ENCODE measurements at regions not wholly inside any gene's neighbourhood (a gene's known extent, or its start where the extent isn't known, plus 50 kb on each side); places are given as distances from the start of the nearest gene placed in this dataset.
"Not testable (repeated sequence)": the region's sequence is repeated elsewhere in the genome, so short reads cannot be mapped to it uniquely, and the experiment has no call there.

- H3K4me1 ChIP-seq (ENCODE audit: control insufficient read depth in 1 of 2, insufficient read depth in 2 of 2, low read length in 2 of 2), result no peaks in the 10 kb centered on the region
- no peaks in the 10 kb centered on the region for H3K36me3 ChIP-seq (ENCODE audit: control insufficient read depth in 1 of 2, insufficient read depth in 2 of 2, low read length in 2 of 2)
- no peak overlapping the region for H3K27ac ChIP-seq (ENCODE audit: low read length)
- H3K4me3 ChIP-seq (ENCODE audit: low read depth in 1 of 2, low read length in 2 of 2), result no peak overlapping the region
- H3K9me3 ChIP-seq (ENCODE audit: control insufficient read depth in 1 of 2, low read length in 2 of 2), result no peaks in the 10 kb centered on the region
- H3K27me3 ChIP-seq (ENCODE audit: low read depth, low read length), result no peaks in the 10 kb centered on the region
Observed at GRCh38 chr14:54010981-54011380, 54.4 kb upstream of the BMP4 start.

GRCh38 chr14:54023027-54023426 is 66.4 kb upstream of the BMP4 start:
- Histone ChIP-seq H3K4me1 (ENCODE audit: control insufficient read depth in 1 of 2, insufficient read depth in 2 of 2, low read length in 2 of 2) (no peaks in the 10 kb centered on the region), H3K4me3 (ENCODE audit: low read depth in 1 of 2, low read length in 2 of 2) (no peak overlapping the region), H3K27ac (ENCODE audit: low read length) (no peak overlapping the region), H3K27me3 (ENCODE audit: low read depth, low read length) (no peaks in the 10 kb centered on the region), H3K36me3 (ENCODE audit: control insufficient read depth in 1 of 2, insufficient read depth in 2 of 2, low read length in 2 of 2) (no peaks in the 10 kb centered on the region), H3K9me3 (ENCODE audit: control insufficient read depth in 1 of 2, low read length in 2 of 2) (peaks cover 0 to 7% of the 10 kb centered on the region in 2 donors)

GRCh38 chr14:54025661-54026060 is 69.0 kb upstream of the BMP4 start:
- H3K4me3 ChIP-seq (ENCODE audit: low read depth in 1 of 2, low read length in 2 of 2), result no peak overlapping the region
- H3K36me3 ChIP-seq (ENCODE audit: control insufficient read depth in 1 of 2, insufficient read depth in 2 of 2, low read length in 2 of 2), result no peaks in the 10 kb centered on the region
- no peak overlapping the region for H3K27ac ChIP-seq (ENCODE audit: low read length)
- peaks cover 0 to 4% of the 10 kb centered on the region in 2 donors for H3K9me3 ChIP-seq (ENCODE audit: control insufficient read depth in 1 of 2, low read length in 2 of 2)
- H3K4me1 ChIP-seq (ENCODE audit: control insufficient read depth in 1 of 2, insufficient read depth in 2 of 2, low read length in 2 of 2), result no peaks in the 10 kb centered on the region
- no peaks in the 10 kb centered on the region for H3K27me3 ChIP-seq (ENCODE audit: low read depth, low read length)

DNA sequence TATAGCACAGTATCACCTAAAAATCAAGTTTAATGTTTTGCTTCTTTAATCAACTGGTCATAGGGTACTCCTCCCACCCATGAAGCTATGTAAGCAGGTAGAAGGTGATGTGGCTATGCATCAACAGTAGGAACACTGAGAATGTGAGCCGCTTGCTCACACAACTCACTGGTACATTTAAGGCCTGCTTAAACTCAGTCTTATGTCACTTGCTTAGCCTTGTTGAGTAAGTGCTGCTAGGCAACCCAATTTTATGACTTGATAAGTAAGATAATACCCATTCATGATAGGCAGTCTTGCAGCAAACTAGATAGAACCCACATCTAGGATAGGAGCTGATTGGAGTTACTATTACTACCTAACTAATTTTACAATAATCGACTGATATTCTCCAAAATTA is 70.0 kb upstream of the BMP4 start:
- Histone ChIP-seq H3K36me3 (ENCODE audit: control insufficient read depth in 1 of 2, insufficient read depth in 2 of 2, low read length in 2 of 2) (no peaks in the 10 kb centered on the region), H3K4me1 (ENCODE audit: control insufficient read depth in 1 of 2, insufficient read depth in 2 of 2, low read length in 2 of 2) (no peaks in the 10 kb centered on the region), H3K9me3 (ENCODE audit: control insufficient read depth in 1 of 2, low read length in 2 of 2) (peaks cover 0 to 4% of the 10 kb centered on the region in 2 donors), H3K27ac (ENCODE audit: low read length) (no peak overlapping the region), H3K27me3 (ENCODE audit: low read depth, low read length) (no peaks in the 10 kb centered on the region), H3K4me3 (ENCODE audit: low read depth in 1 of 2, low read length in 2 of 2) (no peak overlapping the region)

DNA sequence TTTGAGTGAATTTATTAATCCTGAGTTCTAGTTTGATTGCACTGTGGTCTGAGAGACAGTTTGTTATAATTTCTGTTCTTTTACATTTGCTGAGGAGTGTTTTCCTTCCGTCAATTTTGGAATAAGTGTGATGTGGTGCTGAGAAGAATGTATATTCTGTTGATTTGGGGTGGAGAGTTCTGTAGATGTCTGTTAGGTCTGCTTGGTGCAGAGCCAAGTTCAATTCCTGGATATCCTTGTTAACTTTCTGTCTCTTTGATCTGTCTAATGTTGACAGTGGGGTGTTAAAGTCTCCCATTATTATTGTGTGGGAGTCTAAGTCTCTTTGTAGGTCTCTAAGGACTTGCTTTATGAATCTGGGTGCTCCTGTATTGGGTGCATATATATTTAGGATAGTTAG is 74.4 kb upstream of the BMP4 start:
- H3K36me3 ChIP-seq (ENCODE audit: control insufficient read depth in 1 of 2, insufficient read depth in 2 of 2, low read length in 2 of 2); H3K4me1 ChIP-seq (ENCODE audit: control insufficient read depth in 1 of 2, insufficient read depth in 2 of 2, low read length in 2 of 2); H3K27ac ChIP-seq (ENCODE audit: low read length); H3K27me3 ChIP-seq (ENCODE audit: low read depth, low read length); H3K4me3 ChIP-seq (ENCODE audit: low read depth in 1 of 2, low read length in 2 of 2); H3K9me3 ChIP-seq (ENCODE audit: control insufficient read depth in 1 of 2, low read length in 2 of 2): not testable (repeated sequence)

DNA sequence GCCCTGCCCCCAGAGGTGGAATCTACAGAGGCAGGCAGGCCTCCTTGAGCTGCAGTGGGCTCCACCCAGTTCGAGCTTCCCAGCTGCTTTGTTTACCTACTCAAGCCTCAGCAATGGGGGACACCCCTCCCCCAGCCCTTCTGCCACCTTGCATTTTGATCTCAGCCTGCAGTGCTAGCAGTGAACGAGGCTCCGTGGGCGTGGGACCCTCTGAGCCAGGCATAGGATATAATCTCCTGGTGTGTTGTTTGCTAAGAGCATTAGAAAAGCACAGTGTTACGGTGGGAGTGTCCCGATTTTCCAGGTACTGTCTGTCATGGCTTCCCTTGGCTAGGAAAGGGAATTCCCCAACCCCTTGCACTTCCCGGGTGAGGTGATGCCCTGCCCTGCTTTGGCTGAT is 76.7 kb upstream of the BMP4 start:
- not testable (repeated sequence) for H3K27ac ChIP-seq (ENCODE audit: low read length); H3K4me3 ChIP-seq (ENCODE audit: low read depth in 1 of 2, low read length in 2 of 2); H3K36me3 ChIP-seq (ENCODE audit: control insufficient read depth in 1 of 2, insufficient read depth in 2 of 2, low read length in 2 of 2); H3K4me1 ChIP-seq (ENCODE audit: control insufficient read depth in 1 of 2, insufficient read depth in 2 of 2, low read length in 2 of 2); H3K9me3 ChIP-seq (ENCODE audit: control insufficient read depth in 1 of 2, low read length in 2 of 2); H3K27me3 ChIP-seq (ENCODE audit: low read depth, low read length)

- Histone ChIP-seq H3K9me3 (ENCODE audit: control insufficient read depth in 1 of 2, low read length in 2 of 2) (peaks cover 0 to 3% of the 10 kb centered on the region in 2 donors), H3K4me1 (ENCODE audit: control insufficient read depth in 1 of 2, insufficient read depth in 2 of 2, low read length in 2 of 2) (no peaks in the 10 kb centered on the region), H3K36me3 (ENCODE audit: control insufficient read depth in 1 of 2, insufficient read depth in 2 of 2, low read length in 2 of 2) (no peaks in the 10 kb centered on the region), H3K27ac (ENCODE audit: low read length) (no peak overlapping the region), H3K4me3 (ENCODE audit: low read depth in 1 of 2, low read length in 2 of 2) (no peak overlapping the region), H3K27me3 (ENCODE audit: low read depth, low read length) (no peaks in the 10 kb centered on the region)
Observed at GRCh38 chr14:54038724-54039123, 82.1 kb upstream of the BMP4 start.

- no peaks in the 10 kb centered on the region for H3K27me3 ChIP-seq (ENCODE audit: low read depth, low read length)
- peaks cover 0 to 3% of the 10 kb centered on the region in 2 donors for H3K9me3 ChIP-seq (ENCODE audit: control insufficient read depth in 1 of 2, low read length in 2 of 2)
- no peaks in the 10 kb centered on the region for H3K36me3 ChIP-seq (ENCODE audit: control insufficient read depth in 1 of 2, insufficient read depth in 2 of 2, low read length in 2 of 2)
Observed at GRCh38 chr14:54039311-54039710, 82.7 kb upstream of the BMP4 start.

DNA sequence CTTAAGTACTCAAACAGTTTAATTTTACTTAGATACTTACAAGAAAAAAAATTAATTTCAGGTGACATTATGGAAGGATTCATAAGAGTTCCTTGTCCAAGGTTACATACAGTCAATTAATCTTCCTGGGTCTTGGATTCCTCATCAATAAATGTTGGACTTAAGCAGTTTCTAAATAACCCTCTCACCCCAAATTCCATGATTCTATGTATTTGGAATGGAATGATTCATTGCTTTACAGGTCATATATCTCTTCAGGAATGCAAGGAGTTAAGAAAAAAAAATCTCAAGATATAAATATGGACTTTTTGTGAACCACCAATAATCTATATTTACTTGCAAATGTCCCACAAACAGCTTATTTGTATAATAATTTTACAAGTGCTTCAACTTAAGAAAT is 84.2 kb upstream of the BMP4 start:
- Histone ChIP-seq H3K27me3 (ENCODE audit: low read depth, low read length) (no peaks in the 10 kb centered on the region), H3K27ac (ENCODE audit: low read length) (no peak overlapping the region), H3K9me3 (ENCODE audit: control insufficient read depth in 1 of 2, low read length in 2 of 2) (peaks cover 0 to 2% of the 10 kb centered on the region in 2 donors), H3K36me3 (ENCODE audit: control insufficient read depth in 1 of 2, insufficient read depth in 2 of 2, low read length in 2 of 2) (no peaks in the 10 kb centered on the region), H3K4me1 (ENCODE audit: control insufficient read depth in 1 of 2, insufficient read depth in 2 of 2, low read length in 2 of 2) (no peaks in the 10 kb centered on the region), H3K4me3 (ENCODE audit: low read depth in 1 of 2, low read length in 2 of 2) (no peak overlapping the region)

More at GRCh38 chr14:54039311-54039710, 82.7 kb upstream of the BMP4 start:
- Histone ChIP-seq H3K4me1 (ENCODE audit: control insufficient read depth in 1 of 2, insufficient read depth in 2 of 2, low read length in 2 of 2) (no peaks in the 10 kb centered on the region), H3K4me3 (ENCODE audit: low read depth in 1 of 2, low read length in 2 of 2) (no peak overlapping the region), H3K27ac (ENCODE audit: low read length) (no peak overlapping the region)

DNA sequence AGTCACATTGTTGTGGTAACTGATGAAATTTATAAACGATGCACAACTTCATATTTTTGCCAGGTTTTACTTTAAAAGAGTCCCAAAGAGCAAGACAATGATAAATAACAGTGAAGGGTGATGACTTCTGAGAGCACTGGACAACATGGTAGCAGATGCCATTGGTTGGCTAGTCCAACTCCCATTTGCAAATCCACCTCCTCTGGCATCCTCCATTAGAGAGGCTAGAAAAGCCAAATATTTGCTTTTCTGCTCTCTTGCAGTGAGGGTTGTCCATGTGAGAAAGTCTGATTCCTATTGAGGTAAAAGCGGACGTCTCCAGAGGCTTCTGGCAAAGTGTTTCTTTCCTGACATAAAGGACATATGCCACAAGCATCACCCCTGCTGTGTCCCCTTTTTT is 89.6 kb upstream of the BMP4 start:
- Histone ChIP-seq H3K36me3 (ENCODE audit: control insufficient read depth in 1 of 2, insufficient read depth in 2 of 2, low read length in 2 of 2) (no peaks in the 10 kb centered on the region), H3K4me1 (ENCODE audit: control insufficient read depth in 1 of 2, insufficient read depth in 2 of 2, low read length in 2 of 2) (no peaks in the 10 kb centered on the region)

DNA sequence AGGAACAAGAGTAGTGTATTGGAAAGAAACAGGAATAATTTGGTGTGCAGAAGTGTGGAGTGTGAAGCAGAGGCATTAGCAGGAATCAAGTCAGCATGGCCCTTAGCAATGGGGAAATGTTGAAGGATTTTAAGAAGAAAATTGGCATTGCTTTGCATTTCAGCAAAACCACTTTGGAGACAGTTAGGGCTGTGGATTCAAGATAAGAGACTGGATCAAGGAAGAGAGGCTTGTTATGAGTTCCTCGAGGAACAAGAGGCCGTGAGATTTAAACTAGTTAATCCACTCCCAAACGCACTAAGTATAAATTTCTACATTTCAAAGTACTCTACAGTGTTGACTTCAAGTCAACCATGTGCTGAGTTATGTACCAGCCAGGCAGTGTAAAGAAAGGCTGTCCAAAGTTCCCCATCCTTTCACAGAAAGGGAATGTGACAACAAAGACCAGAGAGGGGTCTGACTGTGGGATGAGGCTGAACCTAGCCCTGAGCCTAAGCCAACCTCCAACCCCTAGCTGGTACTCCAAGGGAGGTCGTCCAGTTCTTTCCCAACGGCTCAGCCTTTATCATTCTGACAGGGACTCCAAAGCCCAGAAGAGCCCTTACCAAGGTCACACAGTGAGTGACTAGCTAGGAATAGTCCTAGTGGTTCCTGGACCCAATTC is 91.2 kb upstream of the BMP4 start:
- H3K4me3 ChIP-seq (ENCODE audit: low read depth in 1 of 2, low read length in 2 of 2), result no peak overlapping the region
- no peaks in the 10 kb centered on the region for H3K27me3 ChIP-seq (ENCODE audit: low read depth, low read length)
- H3K27ac ChIP-seq (ENCODE audit: low read length), result no peak overlapping the region
- H3K9me3 ChIP-seq (ENCODE audit: control insufficient read depth in 1 of 2, low read length in 2 of 2), result no peaks in the 10 kb centered on the region
- H3K4me1 ChIP-seq (ENCODE audit: control insufficient read depth in 1 of 2, insufficient read depth in 2 of 2, low read length in 2 of 2), result no peaks in the 10 kb centered on the region
- H3K36me3 ChIP-seq (ENCODE audit: control insufficient read depth in 1 of 2, insufficient read depth in 2 of 2, low read length in 2 of 2), result no peaks in the 10 kb centered on the region

More for the DNA sequence above, 89.6 kb upstream of the BMP4 start:
- no peak overlapping the region for H3K4me3 ChIP-seq (ENCODE audit: low read depth in 1 of 2, low read length in 2 of 2)
- no peaks in the 10 kb centered on the region for H3K27me3 ChIP-seq (ENCODE audit: low read depth, low read length)
- H3K9me3 ChIP-seq (ENCODE audit: control insufficient read depth in 1 of 2, low read length in 2 of 2), result no peaks in the 10 kb centered on the region
- H3K27ac ChIP-seq (ENCODE audit: low read length), result no peak overlapping the region

GRCh38 chr14:54048311-54048710 is 91.7 kb upstream of the BMP4 start:
- Histone ChIP-seq H3K27me3 (ENCODE audit: low read depth, low read length) (no peaks in the 10 kb centered on the region), H3K4me3 (ENCODE audit: low read depth in 1 of 2, low read length in 2 of 2) (no peak overlapping the region), H3K4me1 (ENCODE audit: control insufficient read depth in 1 of 2, insufficient read depth in 2 of 2, low read length in 2 of 2) (no peaks in the 10 kb centered on the region), H3K9me3 (ENCODE audit: control insufficient read depth in 1 of 2, low read length in 2 of 2) (no peaks in the 10 kb centered on the region), H3K36me3 (ENCODE audit: control insufficient read depth in 1 of 2, insufficient read depth in 2 of 2, low read length in 2 of 2) (no peaks in the 10 kb centered on the region), H3K27ac (ENCODE audit: low read length) (no peak overlapping the region)
